Frontal cortex (tissue), 3 donors: ENCODE measurements at regions not wholly inside any gene's neighbourhood (a gene's known extent, or its start where the extent isn't known, plus 50 kb on each side); places are given as distances from the start of the nearest gene placed in this dataset.

Source experiments
- DNase-seq, 2 donors: peaks; one replicate each; pipeline ENCODE4 v3.0.0; 2012; ENCODE audit warnings: low spot score in 2 of 2
- FAIRE-seq: peaks from 2 replicates; lab custom pipeline; 2012; peaks lifted over from hg19 to GRCh38; lab: Jason Lieb, UNC
- donor health status: control.
- donor health status: control.
- donor health status: control.

DNA sequence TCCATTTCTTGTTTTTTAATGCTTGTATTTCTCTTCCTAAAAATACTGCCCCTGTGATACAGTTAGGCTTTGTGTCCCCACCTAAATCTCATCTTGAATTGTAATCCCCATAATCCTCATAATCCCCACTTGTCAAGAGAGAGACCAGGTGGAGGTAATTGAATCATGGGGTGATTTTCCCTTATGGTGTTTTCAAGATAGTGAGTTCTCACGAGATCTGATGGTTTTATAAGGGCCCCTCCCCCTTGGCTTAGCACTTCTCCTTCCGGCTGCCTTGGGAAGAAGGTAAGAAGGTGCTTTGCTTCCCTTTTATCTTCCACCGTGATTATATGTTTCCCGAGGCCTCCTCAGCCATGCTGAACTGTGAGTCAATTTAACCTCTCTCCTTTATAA is 227.4 kb downstream of the MAN2A1 start:
- no peak for DNase-seq
- FAIRE-seq: no peak

DNA sequence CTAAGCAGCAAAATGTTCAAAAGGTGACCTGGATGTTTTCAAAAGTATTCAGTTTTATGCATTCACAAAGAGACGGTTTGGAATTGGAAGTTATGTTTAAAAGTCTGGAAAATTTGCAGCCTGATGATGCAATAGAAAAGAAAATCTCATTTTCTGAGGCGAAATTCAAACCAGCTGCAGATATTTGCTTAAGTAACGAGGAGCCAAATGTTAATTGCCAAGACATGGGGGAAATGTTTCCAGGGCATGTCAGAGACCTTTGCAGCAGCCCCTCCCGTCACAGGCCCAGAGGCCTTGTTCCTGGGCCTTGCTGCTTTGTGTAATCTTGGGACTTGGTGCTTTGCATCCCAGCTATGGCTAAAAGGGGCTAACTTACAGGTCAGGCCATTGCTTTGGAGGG is 228.2 kb downstream of the MAN2A1 start:
- no peak for FAIRE-seq
- DNase-seq: no peak

DNA sequence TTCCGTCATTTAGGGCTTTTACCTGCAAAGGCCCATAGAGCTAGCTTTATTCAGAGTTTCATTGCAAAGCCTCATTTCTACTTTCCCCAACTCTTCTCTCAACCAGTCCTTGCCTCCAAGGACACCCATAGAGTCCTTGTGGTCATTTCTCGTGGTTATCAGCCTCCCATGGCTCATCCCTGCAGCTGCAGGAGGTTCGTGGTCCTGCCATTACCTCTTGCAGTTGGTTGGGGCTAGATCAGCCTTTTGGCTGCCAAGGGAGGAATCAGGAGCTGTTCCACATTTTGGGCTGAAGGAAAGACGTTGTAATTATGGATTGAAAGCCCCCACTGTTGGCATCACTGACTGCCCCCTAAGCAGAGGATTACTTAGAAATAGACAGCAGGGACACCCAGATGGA is 231.0 kb downstream of the MAN2A1 start:
- DNase-seq: no peak
- no peak for FAIRE-seq

DNA sequence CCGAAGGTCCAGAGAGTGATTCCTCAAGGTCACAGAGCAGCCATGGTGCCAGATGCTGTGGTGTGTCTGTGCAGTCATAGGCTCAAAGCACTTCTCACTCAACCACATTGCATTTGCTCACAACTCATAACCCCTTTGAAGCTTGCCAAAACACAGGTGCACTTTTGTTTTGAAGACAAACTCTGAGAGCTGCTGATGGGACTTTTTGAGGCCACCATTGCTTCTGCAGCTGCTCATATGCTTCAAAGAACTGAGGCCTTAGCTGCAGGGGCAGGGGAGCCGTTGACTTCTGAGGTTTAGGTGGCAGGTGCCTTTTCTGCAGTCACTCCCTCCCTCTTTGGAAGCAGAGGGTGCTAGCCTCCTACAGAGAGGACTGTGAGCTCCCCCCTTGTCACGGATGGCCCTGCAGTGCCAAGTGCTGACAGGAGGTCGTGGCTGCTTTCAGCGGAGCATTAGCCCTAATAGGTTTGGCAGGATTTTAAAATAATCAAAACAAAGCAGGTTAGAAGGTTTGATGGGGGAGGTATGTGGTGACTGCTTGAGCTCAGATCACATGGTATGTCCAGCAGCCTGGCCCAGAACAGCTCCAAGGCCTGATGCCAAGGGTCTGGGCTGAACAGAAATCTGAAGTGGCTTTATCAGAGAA is 232.1 kb downstream of the MAN2A1 start:
- DNase-seq (no peak), FAIRE-seq (no peak)

DNA sequence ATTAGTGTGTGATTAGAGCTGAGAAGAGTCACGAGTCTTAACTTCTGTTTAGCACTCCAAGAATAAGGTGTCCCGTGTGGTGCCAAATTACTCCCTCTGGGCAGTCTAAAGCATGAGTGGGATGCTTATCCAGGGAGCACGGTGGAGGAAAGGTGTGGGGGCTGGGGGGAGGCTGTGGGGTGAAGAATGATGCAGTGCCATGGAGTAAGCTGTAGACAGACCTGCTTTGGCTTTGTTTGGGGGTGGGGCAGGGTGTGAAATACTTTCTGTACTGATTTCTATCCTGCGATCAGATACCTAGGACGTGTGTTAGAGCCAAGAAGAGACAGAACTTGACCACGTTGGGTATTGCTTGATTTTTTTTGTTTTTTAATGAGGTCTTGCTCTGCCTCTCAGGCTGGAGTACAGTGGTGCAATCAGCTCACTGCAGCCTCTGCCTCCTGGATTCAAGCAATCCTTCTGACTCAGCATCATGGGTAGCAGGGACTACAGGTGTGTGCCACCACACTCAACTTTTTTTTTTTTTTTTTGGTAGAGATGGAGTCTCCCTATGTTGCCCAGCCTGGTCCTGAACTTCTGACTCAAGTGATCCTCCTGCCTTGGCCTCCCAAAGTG is 232.8 kb downstream of the MAN2A1 start:
- DNase-seq (no peak), FAIRE-seq (no peak)

DNA sequence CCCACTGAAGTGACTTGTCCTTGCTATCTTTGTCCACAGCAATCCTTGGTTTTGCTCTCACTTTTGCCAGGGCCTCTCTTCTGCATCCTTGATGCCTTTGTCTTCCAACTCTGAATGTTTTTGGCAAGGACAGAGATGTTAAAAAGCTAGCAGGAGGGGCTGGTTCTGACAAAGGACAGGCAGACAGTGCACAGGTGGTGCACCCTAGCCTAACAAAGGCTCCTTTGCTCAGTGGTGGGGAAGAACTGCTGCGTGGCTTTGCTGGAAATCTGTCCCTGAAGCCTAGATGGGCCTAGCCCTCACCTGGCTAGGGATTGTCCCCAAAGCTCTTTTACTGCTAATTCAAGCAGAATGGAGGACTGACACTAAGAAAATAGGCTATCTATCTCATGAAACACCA is 233.5 kb downstream of the MAN2A1 start:
- no peak for FAIRE-seq

DNA sequence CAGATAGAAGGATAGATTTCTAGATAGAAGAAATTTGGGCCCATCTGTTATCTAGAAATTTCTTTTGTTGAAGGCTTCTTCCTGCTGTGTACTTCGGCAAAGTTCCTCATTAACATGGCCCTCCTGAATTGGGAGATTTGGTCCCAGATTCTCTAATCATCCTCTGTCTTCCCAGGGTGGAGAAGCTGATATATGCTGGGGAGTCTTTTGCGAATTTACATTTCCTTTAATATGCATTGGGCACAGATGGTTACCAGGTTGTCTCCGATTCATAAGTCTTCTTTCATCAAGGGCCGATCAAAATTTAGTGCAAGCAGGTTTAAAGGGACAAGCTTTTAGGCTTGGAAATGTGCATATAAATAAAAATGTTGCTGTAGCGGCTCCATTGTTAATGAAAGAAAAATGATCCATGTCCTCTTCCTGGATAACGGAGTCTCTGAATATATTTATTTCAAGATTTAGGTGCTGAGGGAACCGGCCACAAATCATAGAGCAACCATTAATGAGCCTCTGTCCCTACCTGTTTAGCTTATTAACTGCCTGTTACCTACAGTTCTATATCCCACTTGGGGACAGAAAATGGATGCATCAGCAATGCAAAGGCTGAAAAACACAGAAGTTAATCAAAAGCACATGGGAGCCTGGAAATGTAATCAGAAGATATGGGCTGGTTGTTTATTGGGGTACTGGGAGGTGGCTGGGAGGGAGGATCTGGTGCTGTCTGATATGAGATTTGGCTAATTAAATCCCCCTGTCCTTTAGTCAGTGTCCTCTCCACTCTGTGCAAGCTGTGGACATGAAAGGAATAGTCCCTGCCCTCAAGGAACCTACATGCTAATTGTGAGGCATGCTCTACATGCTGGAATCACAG is 234.7 kb downstream of the MAN2A1 start:
- no peak for FAIRE-seq
- no peak for DNase-seq

More for the DNA sequence above, 233.5 kb downstream of the MAN2A1 start:
- no peak for DNase-seq

DNA sequence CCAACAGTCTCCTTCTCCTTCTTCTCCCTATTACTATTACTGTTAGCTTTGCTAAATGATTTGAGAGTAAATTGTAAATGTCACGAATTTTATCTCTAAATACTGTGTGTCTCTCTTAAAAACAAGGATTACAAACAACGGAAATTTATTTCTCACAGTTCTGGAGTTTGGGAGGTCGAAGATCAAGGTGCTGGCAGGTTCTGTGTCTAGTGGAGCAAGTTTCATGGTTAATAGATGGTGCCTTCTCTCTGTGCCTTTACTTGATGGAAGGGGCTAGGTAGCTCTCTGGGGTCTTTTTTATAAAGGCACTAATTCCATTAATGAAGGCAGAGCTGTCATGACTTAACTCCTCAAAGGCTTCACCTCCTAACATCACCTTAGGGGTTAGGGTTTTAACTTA is 237.9 kb downstream of the MAN2A1 start:
- no peak for DNase-seq
- no peak for FAIRE-seq

DNA sequence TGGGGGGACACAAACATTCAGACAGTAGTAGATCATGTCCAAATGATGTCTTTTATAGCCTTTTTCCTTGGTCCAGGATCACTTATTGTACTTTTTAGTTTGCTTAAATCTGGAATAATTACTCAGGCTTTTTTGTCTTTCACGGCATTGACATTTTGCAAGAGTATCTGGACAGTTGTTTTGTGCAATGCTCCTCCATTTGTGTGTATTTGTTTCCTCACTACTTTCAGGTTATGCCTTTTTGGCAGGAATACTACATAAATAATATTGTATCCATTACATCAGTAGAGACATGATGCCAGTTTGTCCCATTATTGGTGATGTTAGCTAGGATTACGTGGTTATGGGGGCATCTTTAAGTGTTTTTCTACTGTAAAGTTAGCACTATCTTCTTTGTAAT is 238.3 kb downstream of the MAN2A1 start:
- DNase-seq (no peak), FAIRE-seq (no peak)

DNA sequence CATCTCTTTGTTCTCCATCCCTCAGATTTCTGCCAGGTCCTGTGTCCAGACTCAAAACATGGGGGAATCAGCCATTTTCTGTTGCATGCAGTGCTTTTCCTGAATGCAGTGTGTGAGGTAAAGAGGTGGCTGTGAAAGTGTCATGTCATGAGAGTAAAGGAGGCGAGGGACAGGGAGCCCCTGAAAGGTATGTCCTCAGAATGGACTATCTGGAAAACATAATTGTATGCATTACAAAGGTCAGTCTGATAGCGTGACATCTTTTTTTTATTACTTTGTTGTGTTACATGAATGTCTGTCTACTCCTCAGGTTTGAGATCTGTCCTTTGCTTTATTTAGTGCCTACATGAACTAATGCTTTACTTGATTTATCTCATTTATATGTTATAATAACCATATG is 239.1 kb downstream of the MAN2A1 start:
- DNase-seq: no peak
- FAIRE-seq: no peak

DNA sequence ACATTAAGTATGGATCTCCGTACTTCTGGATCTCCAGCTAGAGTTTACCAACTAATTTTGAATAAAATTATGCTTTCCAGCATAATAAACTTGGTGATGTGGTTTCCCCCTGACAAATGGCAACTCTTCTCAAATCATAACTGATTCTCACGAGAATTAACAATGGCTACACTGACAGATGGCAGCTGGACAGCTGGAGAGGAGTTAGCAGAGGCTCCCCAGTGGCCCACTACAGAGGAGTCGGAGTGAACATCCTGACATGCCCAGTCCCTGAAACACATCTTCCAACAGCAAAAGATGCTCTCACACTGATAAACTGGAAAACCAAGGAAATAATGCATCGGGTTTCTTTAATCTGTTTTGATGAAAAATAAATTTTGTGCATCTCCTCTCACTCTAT is 239.6 kb downstream of the MAN2A1 start:
- FAIRE-seq: no peak

DNA sequence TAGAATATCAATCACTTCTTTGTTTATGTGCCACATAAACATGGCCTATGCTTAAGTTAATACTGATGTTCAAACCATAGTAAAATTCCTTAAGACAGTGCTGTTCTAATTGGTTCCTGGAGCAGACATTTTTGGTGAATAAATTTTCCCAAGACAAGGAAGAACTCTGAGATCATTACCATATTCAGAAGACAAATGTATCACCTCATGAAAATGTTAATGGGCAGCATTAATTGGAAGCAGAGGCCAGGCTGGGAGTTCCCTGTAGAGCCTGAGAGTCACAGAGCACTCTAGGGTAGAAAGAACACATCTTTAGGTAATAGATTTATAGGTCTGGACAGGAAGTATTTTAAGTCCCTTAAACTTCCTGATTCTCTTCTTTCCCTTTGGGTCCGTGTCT is 240.2 kb downstream of the MAN2A1 start:
- FAIRE-seq (no peak), DNase-seq (no peak)

More for the DNA sequence above, 239.6 kb downstream of the MAN2A1 start:
- DNase-seq: no peak

DNA sequence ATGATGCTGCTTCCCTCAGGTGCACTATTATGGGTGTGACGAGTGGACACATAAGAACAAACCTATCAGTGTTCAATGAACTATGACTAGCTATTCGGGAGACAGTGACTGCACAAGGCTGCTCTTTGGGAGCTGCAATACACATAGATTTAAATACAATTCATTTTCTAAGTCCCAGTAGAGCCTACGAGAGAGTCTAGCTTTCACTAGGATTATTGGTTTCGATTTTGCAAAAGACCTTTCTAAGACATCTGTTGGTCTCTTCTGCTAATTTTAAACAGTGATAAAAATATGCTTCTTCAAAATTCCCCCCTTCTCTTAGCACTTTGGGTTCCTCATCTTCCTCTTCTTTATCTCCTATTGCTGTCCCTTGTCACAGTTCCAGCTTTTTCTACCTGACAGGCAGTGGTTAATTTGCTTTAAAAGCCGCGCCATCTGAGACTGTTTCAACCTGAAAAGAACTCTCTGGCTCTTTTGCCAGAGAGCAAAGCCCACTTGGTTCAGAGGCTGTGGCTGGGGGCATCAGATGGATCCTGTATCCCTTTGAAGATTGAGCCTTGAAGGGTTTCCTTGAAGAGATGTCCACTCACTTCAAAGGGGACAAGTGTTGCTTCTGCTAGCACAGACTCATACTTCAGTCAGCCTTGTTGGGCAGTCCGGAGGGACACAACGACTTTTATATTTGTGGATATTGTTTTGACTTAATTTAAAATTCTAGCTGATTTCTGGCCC is 241.5 kb downstream of the MAN2A1 start:
- DNase-seq: no peak
- FAIRE-seq: no peak

DNA sequence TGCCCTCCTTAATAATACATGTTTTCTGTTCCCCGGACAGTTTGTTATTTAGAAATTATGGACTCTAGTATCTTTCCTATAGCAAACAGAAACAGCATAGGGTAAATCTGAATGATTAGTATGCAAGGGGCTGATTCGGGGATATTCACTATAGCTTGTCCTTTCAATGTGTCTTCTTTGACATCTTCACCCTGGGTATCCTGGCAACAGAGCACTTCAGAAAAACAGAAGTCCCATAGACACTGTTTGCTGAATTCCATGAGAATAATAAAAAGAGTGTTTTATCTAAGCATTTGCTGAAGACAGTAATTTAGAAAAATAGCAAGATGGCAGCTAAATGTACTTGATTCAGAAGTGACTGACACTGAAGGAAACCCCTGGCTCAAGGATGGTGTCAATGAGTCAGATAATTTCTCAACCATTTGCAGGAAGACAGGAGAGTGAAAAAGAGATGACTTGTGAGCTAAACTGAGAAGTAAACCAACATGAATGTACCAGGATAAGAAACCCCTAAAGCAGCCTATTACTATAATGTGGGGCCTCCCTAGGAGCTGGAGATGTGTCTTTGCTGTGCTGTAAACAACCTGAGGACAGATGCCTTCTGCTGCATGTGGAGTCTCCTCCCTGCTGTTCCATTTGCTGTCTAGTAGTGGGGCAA is 246.2 kb downstream of the MAN2A1 start:
- DNase-seq (no peak), FAIRE-seq (no peak)

DNA sequence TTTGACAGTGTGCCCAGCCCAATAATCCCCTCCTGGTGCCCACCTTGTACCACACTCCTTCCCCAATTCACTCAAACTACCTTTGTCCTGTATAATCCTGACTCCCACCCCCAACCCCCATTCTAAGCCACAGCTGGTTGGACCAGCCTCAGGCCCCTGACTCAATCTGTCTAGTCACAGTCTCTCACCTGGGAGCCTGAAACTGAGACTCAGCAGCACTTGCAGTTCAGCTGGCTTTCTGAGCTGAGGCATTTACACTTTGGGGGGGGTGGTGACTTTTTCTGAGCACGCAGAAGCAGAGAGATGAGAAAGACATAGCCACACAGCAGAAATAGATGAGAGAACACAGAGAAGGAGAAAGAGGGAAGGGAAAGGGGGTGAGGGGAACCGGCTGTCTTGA is 247.3 kb downstream of the MAN2A1 start:
- no peak for DNase-seq
- no peak for FAIRE-seq

DNA sequence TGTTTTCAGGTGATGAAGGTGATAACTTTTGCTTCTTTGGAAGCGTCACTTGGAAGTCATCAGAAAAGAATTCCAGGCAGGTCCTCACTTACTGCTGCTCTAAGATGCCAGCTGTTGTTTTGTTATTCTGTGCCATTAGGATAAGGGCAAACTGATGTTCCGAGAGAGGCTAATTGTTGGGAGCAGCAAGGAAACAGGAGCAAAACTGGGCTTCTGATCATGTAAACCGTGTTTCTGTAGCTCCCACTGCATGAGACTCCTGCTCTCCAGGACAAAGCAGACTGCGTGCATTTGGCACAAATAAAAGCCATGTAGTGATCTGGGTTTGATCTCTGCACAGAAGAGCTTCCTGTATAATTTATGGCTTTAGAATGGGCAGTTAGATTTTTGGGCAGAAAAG is 248.2 kb downstream of the MAN2A1 start:
- DNase-seq (no peak), FAIRE-seq (no peak)

DNA sequence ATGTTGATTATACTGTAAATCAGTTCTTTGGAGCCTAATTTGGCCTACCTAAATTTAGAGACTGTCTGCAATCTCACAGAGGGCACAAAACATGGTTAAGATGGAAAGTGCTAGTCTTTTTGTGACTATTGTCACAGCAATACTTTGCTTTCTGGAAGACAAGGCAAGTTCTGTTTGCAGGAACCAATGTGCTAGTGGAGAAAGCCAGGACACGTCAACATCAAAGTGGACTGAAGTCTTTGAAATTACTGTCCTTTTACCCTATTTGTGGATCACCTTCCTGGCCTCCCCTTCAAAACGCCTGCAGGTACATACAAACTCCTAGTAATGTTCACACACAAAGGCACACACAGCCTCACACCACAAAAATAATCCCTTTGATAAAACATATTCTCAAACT is 248.7 kb downstream of the MAN2A1 start:
- DNase-seq (no peak), FAIRE-seq (no peak)

DNA sequence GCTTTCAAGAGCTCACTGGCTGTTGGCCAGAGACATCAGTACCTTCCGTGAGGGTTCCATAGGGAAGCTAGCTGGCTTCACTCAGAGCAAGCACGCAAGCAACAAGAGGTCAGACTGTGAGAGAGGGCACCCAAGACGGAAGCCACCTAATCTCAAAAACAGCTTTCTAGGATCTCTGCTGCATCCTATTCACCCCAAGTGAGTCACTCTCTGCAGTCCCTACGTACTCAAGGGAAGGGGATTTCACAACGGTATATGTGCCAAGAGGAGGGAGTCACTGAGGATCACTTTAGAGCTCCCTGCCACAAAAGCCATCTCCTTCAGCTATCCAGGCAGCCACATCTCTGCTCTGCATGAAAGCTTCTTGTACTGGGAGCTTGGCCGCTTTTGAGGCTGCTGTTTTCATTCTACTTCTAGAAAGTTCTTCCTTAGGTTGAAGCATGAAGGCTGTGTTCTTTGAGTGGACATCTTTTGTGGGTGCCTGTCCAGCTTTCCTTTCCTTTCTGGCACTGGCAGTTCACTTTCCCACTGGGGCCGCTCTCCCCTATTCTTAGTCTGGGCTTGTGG is 249.5 kb downstream of the MAN2A1 start:
- no peak for DNase-seq

DNA sequence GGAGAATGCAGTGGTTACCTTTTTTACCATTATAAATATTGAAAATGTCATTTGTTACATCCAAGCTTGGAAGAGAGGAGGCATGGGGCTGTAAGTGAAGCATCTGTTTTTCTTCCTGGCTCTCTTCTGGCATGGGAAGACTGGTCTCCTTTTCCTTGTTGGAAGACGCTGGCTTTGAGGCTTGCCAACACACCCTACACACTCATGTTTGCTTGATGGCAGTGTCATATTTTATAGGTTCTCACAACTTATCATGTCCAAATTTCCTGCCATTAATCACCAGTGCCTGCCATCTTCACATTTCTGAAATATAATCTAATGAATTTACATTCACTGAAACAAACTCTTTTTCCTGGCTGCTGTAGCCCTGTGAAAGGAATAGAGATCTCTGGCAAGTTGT is 252.9 kb downstream of the MAN2A1 start:
- FAIRE-seq: no peak
- no peak for DNase-seq

More for the DNA sequence above, 249.5 kb downstream of the MAN2A1 start:
- no peak for FAIRE-seq
